PC-3 (cell line): ENCODE measurements at regions not wholly inside any gene's neighbourhood (a gene's known extent, or its start where the extent isn't known, plus 50 kb on each side); places are given as distances from the start of the nearest gene placed in this dataset.
"Not testable (repeated sequence)": the region's sequence is repeated elsewhere in the genome, so short reads cannot be mapped to it uniquely, and the experiment has no call there.

ENCODE experiments used
- ATAC-seq: fragments of 200-7000 bp; cut with Tn5 transposase; 2 replicates; pipeline ENCODE4 v1.9.1; 2020; ENCODE audit warnings: mild to moderate bottlenecking, moderate library complexity
- BruUV-seq: library from RNA; stranded (reverse); fragments of 400-500 nt; replicated peaks from 2 replicates; lab custom pipeline; 2021; lab: Mats Ljungman, UMichigan
- CTCF ChIA-PET: fragments of 300-600 bp; sonication (Branson Sonifier 250); formaldehyde crosslinking; loops from one replicate; lab custom pipeline; 2022; ENCODE audit warnings: antibody characterized with exemption; lab: Charles Lee
- POLR2A ChIA-PET: fragments of 300-600 bp; sonication (Branson Sonifier 250); formaldehyde crosslinking; loops from one replicate; lab custom pipeline; 2022; ENCODE audit warnings: antibody characterized with exemption; ENCODE audit not compliant: unreplicated experiment; lab: Charles Lee
- DNase-seq: peaks from one replicate; pipeline ENCODE4 v3.0.0-alpha.2; 2015
- H2AFZ ChIP-seq: fragments of 300-600 bp; sonication (generic); 2 replicates; pipeline ENCODE4 v1.6.0; 2016; ENCODE audit warnings: antibody characterized with exemption, low read length
- H3F3A ChIP-seq: fragments of 300-600 bp; sonication (generic); one replicate; pipeline ENCODE4 v1.6.0; 2017; ENCODE audit warnings: antibody characterized with exemption, low read length, control low read depth, mild to moderate bottlenecking; ENCODE audit not compliant: unreplicated experiment
- H3K27ac ChIP-seq: fragments of 300-600 bp; sonication (generic); 2 replicates; pipeline ENCODE4 v1.5.1; 2016; ENCODE audit warnings: mild to moderate bottlenecking, low read length
- H3K27me3 ChIP-seq: fragments of 300-600 bp; sonication (generic); 2 replicates; pipeline ENCODE4 v1.6.1; 2016; ENCODE audit warnings: low read length, mixed read lengths
- H3K36me3 ChIP-seq: fragments of 300-600 bp; sonication (generic); 2 replicates; pipeline ENCODE4 v1.6.1; 2016; ENCODE audit warnings: low read depth, mixed run types, low read length, mixed read lengths
- H3K4me1 ChIP-seq: fragments of 300-600 bp; sonication (generic); 2 replicates; pipeline ENCODE4 v1.5.1; 2016; ENCODE audit warnings: low read length; ENCODE audit not compliant: insufficient read depth
- H3K4me2 ChIP-seq: fragments of 300-600 bp; sonication (generic); 2 replicates; pipeline ENCODE4 v1.6.0; 2016; ENCODE audit warnings: low read length
- H3K4me3 ChIP-seq: fragments of 300-600 bp; sonication (generic); 2 replicates; pipeline ENCODE4 v1.5.1; 2016; ENCODE audit warnings: mild to moderate bottlenecking, low read length, mixed read lengths
- H3K79me2 ChIP-seq: fragments of 300-600 bp; sonication (generic); 2 replicates; pipeline ENCODE4 v1.6.1; 2017; ENCODE audit warnings: low read length, mixed read lengths
- H3K9ac ChIP-seq: fragments of 300-600 bp; sonication (generic); 2 replicates; pipeline ENCODE4 v1.6.0; 2016; ENCODE audit warnings: mild to moderate bottlenecking, low read length
- H3K9me2 ChIP-seq: fragments of 300-600 bp; sonication (generic); replicated peaks from 2 replicates; pipeline ENCODE4 v1.6.1; 2016; ENCODE audit warnings: mixed run types, low read length, mixed read lengths
- H3K9me3 ChIP-seq: fragments of 300-600 bp; sonication (generic); 2 replicates; pipeline ENCODE4 v1.6.1; 2016; ENCODE audit warnings: low read length, mixed read lengths
- H4K20me1 ChIP-seq: fragments of 300-600 bp; sonication (generic); 2 replicates; pipeline ENCODE4 v1.6.1; 2016; ENCODE audit warnings: low read length, mixed read lengths
- EZH2 ChIP-seq: fragments of 300-600 bp; sonication (generic); IDR thresholded peaks from one replicate; pipeline ENCODE4 v1.6.1; 2017; ENCODE audit warnings: antibody characterized with exemption, mild to moderate bottlenecking, low read length; ENCODE audit not compliant: unreplicated experiment
- EZH2phosphoT487 ChIP-seq: fragments of 300-600 bp; sonication (generic); IDR thresholded peaks from 2 replicates; pipeline ENCODE4 v1.6.1; 2018; ENCODE audit warnings: mild to moderate bottlenecking, antibody characterized with exemption, low read length, borderline replicate concordance
- intact Hi-C: fragments of 100-400 bp; cut with micrococcal nuclease; formaldehyde crosslinking; loops from 2 replicates; pipeline ENCODE4 v1.9.0; 2023
- TF ChIP-seq, protein P1 (sequence below): fragments of 300-600 bp; sonication (generic); conservative IDR thresholded peaks from 2 replicates; pipeline ENCODE4 v1.5.1; 2017; ENCODE audit warnings: antibody characterized with exemption, low read depth, mild to moderate bottlenecking, low read length

GRCh38 chr6:112477125-112477524 is 130.0 kb downstream of the RFPL4B start:
- Histone ChIP-seq H3K4me2 (no peak overlapping the region), H3F3A (no peaks in the 10 kb centered on the region), H2AFZ (no peak overlapping the region), H3K9me2 (no peaks in the 10 kb centered on the region), H3K4me3 (no peak overlapping the region), H3K27ac (no peak overlapping the region), H3K27me3 (no peaks in the 10 kb centered on the region), H3K9ac (no peak overlapping the region), H4K20me1 (no peaks in the 10 kb centered on the region), H3K36me3 (no peaks in the 10 kb centered on the region), H3K79me2 (no peaks in the 10 kb centered on the region), H3K9me3 (no peaks in the 10 kb centered on the region), H3K4me1 (peaks cover 8% of the 10 kb centered on the region; the same call in 1 of the 2 replicates)
- TF ChIP-seq EZH2phosphoT487 (no peak), EZH2 (no peak)
- TF ChIP-seq, protein P1, sequence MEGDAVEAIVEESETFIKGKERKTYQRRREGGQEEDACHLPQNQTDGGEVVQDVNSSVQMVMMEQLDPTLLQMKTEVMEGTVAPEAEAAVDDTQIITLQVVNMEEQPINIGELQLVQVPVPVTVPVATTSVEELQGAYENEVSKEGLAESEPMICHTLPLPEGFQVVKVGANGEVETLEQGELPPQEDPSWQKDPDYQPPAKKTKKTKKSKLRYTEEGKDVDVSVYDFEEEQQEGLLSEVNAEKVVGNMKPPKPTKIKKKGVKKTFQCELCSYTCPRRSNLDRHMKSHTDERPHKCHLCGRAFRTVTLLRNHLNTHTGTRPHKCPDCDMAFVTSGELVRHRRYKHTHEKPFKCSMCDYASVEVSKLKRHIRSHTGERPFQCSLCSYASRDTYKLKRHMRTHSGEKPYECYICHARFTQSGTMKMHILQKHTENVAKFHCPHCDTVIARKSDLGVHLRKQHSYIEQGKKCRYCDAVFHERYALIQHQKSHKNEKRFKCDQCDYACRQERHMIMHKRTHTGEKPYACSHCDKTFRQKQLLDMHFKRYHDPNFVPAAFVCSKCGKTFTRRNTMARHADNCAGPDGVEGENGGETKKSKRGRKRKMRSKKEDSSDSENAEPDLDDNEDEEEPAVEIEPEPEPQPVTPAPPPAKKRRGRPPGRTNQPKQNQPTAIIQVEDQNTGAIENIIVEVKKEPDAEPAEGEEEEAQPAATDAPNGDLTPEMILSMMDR = no peak
- no peak for DNase-seq
- CTCF ChIA-PET = no interaction called here
- POLR2A ChIA-PET = no interaction called here
- intact Hi-C loops = no loop called here
- ATAC-seq = no peak
- no TSS peak for BruUV-seq

- Histone ChIP-seq H3K36me3 (no peaks in the 10 kb centered on the region), H4K20me1 (no peaks in the 10 kb centered on the region), H3K9ac (no peak overlapping the region), H3K9me3 (no peaks in the 10 kb centered on the region), H3K4me2 (no peak overlapping the region), H3K79me2 (no peaks in the 10 kb centered on the region), H2AFZ (no peak overlapping the region), H3K27ac (no peak overlapping the region), H3K27me3 (no peaks in the 10 kb centered on the region), H3F3A (no peaks in the 10 kb centered on the region), H3K4me3 (no peak overlapping the region), H3K9me2 (no peaks in the 10 kb centered on the region), H3K4me1 (peaks cover 8% of the 10 kb centered on the region; the same call in 1 of the 2 replicates)
- ChIA-PET POLR2A (no interaction called here), CTCF (no interaction called here)
- DNase-seq (no peak), ATAC-seq (no peak)
- TF ChIP-seq, protein P1 = no peak
- TF ChIP-seq EZH2phosphoT487 (no peak), EZH2 (no peak)
- intact Hi-C loops = no loop called here
- BruUV-seq = no TSS peak
These were observed 130.9 kb downstream of the RFPL4B start for GRCh38 chr6:112478036-112478435.

DNA sequence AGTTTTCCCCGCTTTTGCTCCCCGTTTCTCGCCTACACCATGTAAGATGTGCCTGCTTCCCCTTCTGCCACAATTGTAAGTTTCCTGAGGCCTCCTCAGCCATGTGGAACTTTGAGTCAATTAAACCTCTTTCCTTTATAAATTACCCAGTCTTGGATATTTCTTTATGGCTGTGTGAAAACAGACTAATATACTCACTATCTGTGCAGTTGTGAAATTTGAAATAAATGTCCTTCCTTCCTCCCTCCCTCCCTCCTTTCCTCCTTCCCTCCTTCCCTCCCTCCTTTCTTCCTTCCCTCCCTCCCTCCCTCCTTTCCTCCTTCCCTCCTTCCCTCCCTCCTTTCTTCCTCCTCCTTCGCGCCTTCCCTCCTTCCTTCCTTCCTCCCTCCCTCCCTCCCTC is 132.8 kb downstream of the RFPL4B start:
- H3K79me2 ChIP-seq, H3K9me3 ChIP-seq, POLR2A ChIA-PET, DNase-seq, H3K36me3 ChIP-seq, H2AFZ ChIP-seq, H3K4me3 ChIP-seq, H3K9ac ChIP-seq, H3K27me3 ChIP-seq, ATAC-seq, CTCF ChIA-PET, intact Hi-C loops, H3K4me2 ChIP-seq, H3K4me1 ChIP-seq, H3K9me2 ChIP-seq, H3K27ac ChIP-seq, H4K20me1 ChIP-seq, H3F3A ChIP-seq, BruUV-seq: not testable (repeated sequence)
